ENCODE measurements at regions not wholly inside any gene's neighbourhood (a gene's known extent, or its start where the extent isn't known, plus 50 kb on each side); places are given as distances from the start of the nearest gene placed in this dataset.

- intact Hi-C loops (cut with micrococcal nuclease), result no loop called here
- no peaks in the 10 kb centered on the region for H3K9me3 ChIP-seq (ENCODE audit: control extremely low read depth in 1 of 3, control insufficient read depth in 2 of 3, insufficient read depth in 1 of 3, low read length in 2 of 3)
- H3K4me2 ChIP-seq (replicated peaks; ENCODE audit: low read depth, low read length, poor library complexity, severe bottlenecking), result no peak overlapping the region
- no peak overlapping the region for H2AFZ ChIP-seq (ENCODE audit: insufficient read depth, low read depth, low read length, poor library complexity, severe bottlenecking)
- H3K79me2 ChIP-seq (ENCODE audit: control insufficient read depth, insufficient read depth, low read length), result no peaks in the 10 kb centered on the region
- Mint-ChIP-seq H3K27me3 (peaks cover 32% of the 10 kb centered on the region), H3K9me3 (ENCODE audit: insufficient read depth) (no peaks in the 10 kb centered on the region), H3K27ac (no peak overlapping the region), H3K4me3 (no peak overlapping the region), H3K4me1 (no peaks in the 10 kb centered on the region)
- H3K4me1 ChIP-seq (ENCODE audit: control insufficient read depth in 2 of 2, insufficient read depth in 2 of 2, low read length in 2 of 2), result no peaks in the 10 kb centered on the region
- no peaks in the 10 kb centered on the region for H3K36me3 ChIP-seq (replicated peaks in 1 of 2; ENCODE audit: control extremely low read depth in 1 of 2, control insufficient read depth in 1 of 2, extremely low read depth in 1 of 2, insufficient read depth in 2 of 2, low read length in 1 of 2)
- ChIA-PET POLR2A (no interaction called here), CTCF (interaction anchor here (0.7 kb wide), 1 partner anchor 358 kb away, joined by 3 read pairs; no protein-coding TSS in a partner anchor)
- 94% methylated on average over 4 of the region's 5 CpGs for WGBS (ENCODE audit: insufficient coverage)
- H3K9ac ChIP-seq (ENCODE audit: low read length), result no peak overlapping the region
- ATAC-seq (ENCODE audit: low read depth), result no peak
- H3K4me3 ChIP-seq (ENCODE audit: control extremely low read depth in 1 of 5, extremely low read depth in 1 of 5, insufficient read depth in 1 of 5, low read depth in 2 of 5, low read length in 4 of 5), result no peak overlapping the region
- no peak for DNase-seq
- TF ChIP-seq EZH2 (IDR thresholded peaks at IDR 0.05; ENCODE audit: borderline replicate concordance, insufficient read depth, low read depth, low read length, poor library complexity, severe bottlenecking), result no peak
- no peak for TF ChIP-seq CTCF (IDR thresholded peaks at IDR 0.05)
- H3K27ac ChIP-seq (ENCODE audit: low read length in 2 of 2), result no peak overlapping the region
- H4K20me1 ChIP-seq (ENCODE audit: control insufficient read depth, insufficient read depth, low read length, poor library complexity, severe bottlenecking), result no peaks in the 10 kb centered on the region
- peaks cover 0 to 4% (median 0%) of the 10 kb centered on the region in 4 experiments for H3K27me3 ChIP-seq (replicated peaks in 1 of 4; ENCODE audit: control extremely low read depth in 1 of 4, control insufficient read depth in 3 of 4, insufficient read depth in 4 of 4, low read length in 3 of 4)
These were observed 201.2 kb upstream of the RPL38 start for GRCh38 chr17:74002241-74002640.

GRCh38 chr17:74004056-74004455 is 199.4 kb upstream of the RPL38 start:
- DNase-seq, result no peak
- H3K4me3 ChIP-seq (ENCODE audit: control extremely low read depth in 1 of 5, extremely low read depth in 1 of 5, insufficient read depth in 1 of 5, low read depth in 2 of 5, low read length in 4 of 5), result no peak overlapping the region
- 95% methylated on average over 3 of the region's 7 CpGs for WGBS (ENCODE audit: insufficient coverage)
- H4K20me1 ChIP-seq (ENCODE audit: control insufficient read depth, insufficient read depth, low read length, poor library complexity, severe bottlenecking), result no peaks in the 10 kb centered on the region
- H3K9me3 Mint-ChIP-seq (ENCODE audit: insufficient read depth), result no peaks in the 10 kb centered on the region
- H2AFZ ChIP-seq (ENCODE audit: insufficient read depth, low read depth, low read length, poor library complexity, severe bottlenecking), result no peak overlapping the region
- peaks cover 0 to 9% (median 0%) of the 10 kb centered on the region in 4 experiments for H3K27me3 ChIP-seq (replicated peaks in 1 of 4; ENCODE audit: control extremely low read depth in 1 of 4, control insufficient read depth in 3 of 4, insufficient read depth in 4 of 4, low read length in 3 of 4)
- no peak overlapping the region for H3K4me2 ChIP-seq (replicated peaks; ENCODE audit: low read depth, low read length, poor library complexity, severe bottlenecking)
- H3K9me3 ChIP-seq (ENCODE audit: control extremely low read depth in 1 of 3, control insufficient read depth in 2 of 3, insufficient read depth in 1 of 3, low read length in 2 of 3), result no peaks in the 10 kb centered on the region
- H3K4me1 Mint-ChIP-seq, result no peaks in the 10 kb centered on the region
- no peak overlapping the region for H3K27ac Mint-ChIP-seq
- no peaks in the 10 kb centered on the region for H3K36me3 ChIP-seq (replicated peaks in 1 of 2; ENCODE audit: control extremely low read depth in 1 of 2, control insufficient read depth in 1 of 2, extremely low read depth in 1 of 2, insufficient read depth in 2 of 2, low read length in 1 of 2)
- H3K27ac ChIP-seq (ENCODE audit: low read length in 2 of 2), result no peak overlapping the region
- H3K4me1 ChIP-seq (ENCODE audit: control insufficient read depth in 2 of 2, insufficient read depth in 2 of 2, low read length in 2 of 2), result no peaks in the 10 kb centered on the region
- H3K27me3 Mint-ChIP-seq, result peaks cover 34% of the 10 kb centered on the region
- intact Hi-C loops (cut with micrococcal nuclease), result no loop called here
- H3K4me3 Mint-ChIP-seq, result no peak overlapping the region
- no peak overlapping the region for H3K9ac ChIP-seq (ENCODE audit: low read length)
- no peaks in the 10 kb centered on the region for H3K79me2 ChIP-seq (ENCODE audit: control insufficient read depth, insufficient read depth, low read length)
- ChIA-PET CTCF (no interaction called here), POLR2A (no interaction called here)
- ATAC-seq (ENCODE audit: low read depth), result no peak
- no peak for TF ChIP-seq CTCF (IDR thresholded peaks at IDR 0.05)
- no peak for TF ChIP-seq EZH2 (IDR thresholded peaks at IDR 0.05; ENCODE audit: borderline replicate concordance, insufficient read depth, low read depth, low read length, poor library complexity, severe bottlenecking)

Data from B cell (primary cell).